ENCODE measurements at regions not wholly inside any gene's neighbourhood (a gene's known extent, or its start where the extent isn't known, plus 50 kb on each side); places are given as distances from the start of the nearest gene placed in this dataset.

- Histone ChIP-seq H3K27me3 (ENCODE audit: control insufficient read depth, insufficient read depth, low read length) (no peaks in the 10 kb centered on the region), H3K9ac (ENCODE audit: low read length) (no peak overlapping the region), H3K4me3 (ENCODE audit: low read depth, low read length) (no peak overlapping the region), H3K27ac (ENCODE audit: low read depth, low read length) (no peak overlapping the region), H3K4me1 (ENCODE audit: control insufficient read depth, insufficient read depth, low read length) (peaks cover 9% of the 10 kb centered on the region), H3K36me3 (ENCODE audit: control insufficient read depth, insufficient read depth, low read length) (no peaks in the 10 kb centered on the region), H3K9me3 (ENCODE audit: control insufficient read depth, insufficient read depth, low read depth, low read length) (no peaks in the 10 kb centered on the region)
These were observed 435.5 kb downstream of the HINT1 start for GRCh38 chr5:130729541-130729940.

DNA sequence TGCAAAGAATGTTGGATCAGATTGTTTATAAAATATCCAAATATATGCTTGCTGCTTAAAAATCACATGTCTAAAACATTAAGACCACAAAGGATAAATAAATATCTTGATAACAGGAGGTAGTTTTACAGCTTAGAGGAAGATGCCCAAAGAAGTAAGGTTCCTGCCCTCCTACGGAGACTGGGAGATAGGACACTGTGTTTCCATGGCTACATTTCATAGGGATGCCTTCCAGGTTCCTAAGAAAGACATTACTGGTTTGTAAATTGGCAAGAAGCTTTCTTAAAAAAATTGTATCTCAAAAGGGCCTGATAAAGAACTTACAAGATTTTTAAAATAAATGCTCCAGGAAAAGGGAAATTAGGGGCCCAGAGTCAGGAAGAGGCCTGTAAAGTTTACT is 437.2 kb downstream of the HINT1 start:
- peaks cover 9% of the 10 kb centered on the region for H3K4me1 ChIP-seq (ENCODE audit: control insufficient read depth, insufficient read depth, low read length)
- H3K36me3 ChIP-seq (ENCODE audit: control insufficient read depth, insufficient read depth, low read length), result no peaks in the 10 kb centered on the region
- no peaks in the 10 kb centered on the region for H3K27me3 ChIP-seq (ENCODE audit: control insufficient read depth, insufficient read depth, low read length)
- H3K9ac ChIP-seq (ENCODE audit: low read length), result no peak overlapping the region
- no peak overlapping the region for H3K27ac ChIP-seq (ENCODE audit: low read depth, low read length)
- H3K9me3 ChIP-seq (ENCODE audit: control insufficient read depth, insufficient read depth, low read depth, low read length), result no peaks in the 10 kb centered on the region
- H3K4me3 ChIP-seq (ENCODE audit: low read depth, low read length), result no peak overlapping the region

GRCh38 chr5:130724658-130725057 is 440.4 kb downstream of the HINT1 start:
- no peak overlapping the region for H3K4me3 ChIP-seq (ENCODE audit: low read depth, low read length)
- H3K9ac ChIP-seq (ENCODE audit: low read length), result no peak overlapping the region
- H3K4me1 ChIP-seq (ENCODE audit: control insufficient read depth, insufficient read depth, low read length), result no peaks in the 10 kb centered on the region
- H3K36me3 ChIP-seq (ENCODE audit: control insufficient read depth, insufficient read depth, low read length), result no peaks in the 10 kb centered on the region
- no peak overlapping the region for H3K27ac ChIP-seq (ENCODE audit: low read depth, low read length)
- H3K9me3 ChIP-seq (ENCODE audit: control insufficient read depth, insufficient read depth, low read depth, low read length), result no peaks in the 10 kb centered on the region
- H3K27me3 ChIP-seq (ENCODE audit: control insufficient read depth, insufficient read depth, low read length), result no peaks in the 10 kb centered on the region

- Histone ChIP-seq H3K27ac (ENCODE audit: low read depth, low read length) (no peak overlapping the region), H3K9ac (ENCODE audit: low read length) (no peak overlapping the region), H3K36me3 (ENCODE audit: control insufficient read depth, insufficient read depth, low read length) (no peaks in the 10 kb centered on the region), H3K9me3 (ENCODE audit: control insufficient read depth, insufficient read depth, low read depth, low read length) (no peaks in the 10 kb centered on the region), H3K4me3 (ENCODE audit: low read depth, low read length) (no peak overlapping the region), H3K4me1 (ENCODE audit: control insufficient read depth, insufficient read depth, low read length) (no peaks in the 10 kb centered on the region), H3K27me3 (ENCODE audit: control insufficient read depth, insufficient read depth, low read length) (no peaks in the 10 kb centered on the region)
These were observed 444.7 kb downstream of the HINT1 start for GRCh38 chr5:130720355-130720754.

DNA sequence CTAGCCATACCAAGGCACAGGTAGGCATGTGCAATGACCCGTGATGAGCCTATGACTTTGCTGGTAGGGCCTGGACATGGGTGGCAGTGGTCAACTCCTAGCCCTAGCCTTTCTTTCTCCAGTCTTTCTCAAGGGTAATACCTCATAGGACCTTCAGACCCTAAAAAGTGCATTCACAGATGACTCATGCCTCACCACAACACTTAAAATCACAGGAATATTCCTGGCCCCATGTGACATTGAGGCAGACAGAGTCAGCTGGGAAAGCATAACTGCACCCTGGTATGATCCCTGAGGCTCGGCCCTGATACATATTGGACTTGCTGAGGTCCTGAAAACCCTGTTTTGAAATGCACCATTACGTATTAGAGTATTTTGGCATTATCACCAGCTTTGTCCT is 449.5 kb downstream of the HINT1 start:
- Histone ChIP-seq H3K4me1 (ENCODE audit: control insufficient read depth, insufficient read depth, low read length) (0 out of 2 replicates have a peak, but pooled peaks cover 3% of the 10 kb centered on the region), H3K4me3 (ENCODE audit: low read depth, low read length) (no peak overlapping the region), H3K27ac (ENCODE audit: low read depth, low read length) (no peak overlapping the region), H3K9me3 (ENCODE audit: control insufficient read depth, insufficient read depth, low read depth, low read length) (no peaks in the 10 kb centered on the region), H3K27me3 (ENCODE audit: control insufficient read depth, insufficient read depth, low read length) (no peaks in the 10 kb centered on the region), H3K36me3 (ENCODE audit: control insufficient read depth, insufficient read depth, low read length) (no peaks in the 10 kb centered on the region), H3K9ac (ENCODE audit: low read length) (no peak overlapping the region)

DNA sequence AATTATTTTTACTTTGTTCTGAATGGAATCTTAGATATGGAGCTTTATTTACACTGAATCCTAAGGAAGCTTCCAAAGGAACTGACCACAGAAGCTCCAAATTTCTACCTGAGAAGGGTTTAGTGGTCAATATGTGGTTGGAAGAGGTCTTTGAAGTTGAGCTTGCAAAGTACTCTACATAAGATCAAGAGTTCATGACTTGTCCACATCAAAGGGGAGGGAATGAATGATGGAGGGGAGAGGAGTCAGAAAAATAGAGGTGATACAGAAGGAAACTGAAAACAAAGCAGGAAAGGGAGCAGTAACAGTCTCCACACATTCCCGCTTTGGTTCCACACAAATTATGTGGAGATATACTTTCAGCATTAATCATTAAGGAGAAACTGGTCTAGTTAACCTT is 450.9 kb downstream of the HINT1 start:
- Histone ChIP-seq H3K27ac (ENCODE audit: low read depth, low read length) (no peak overlapping the region), H3K4me1 (ENCODE audit: control insufficient read depth, insufficient read depth, low read length) (0 out of 2 replicates have a peak, but pooled peaks cover 4% of the 10 kb centered on the region), H3K36me3 (ENCODE audit: control insufficient read depth, insufficient read depth, low read length) (no peaks in the 10 kb centered on the region), H3K9me3 (ENCODE audit: control insufficient read depth, insufficient read depth, low read depth, low read length) (no peaks in the 10 kb centered on the region), H3K27me3 (ENCODE audit: control insufficient read depth, insufficient read depth, low read length) (no peaks in the 10 kb centered on the region), H3K4me3 (ENCODE audit: low read depth, low read length) (no peak overlapping the region), H3K9ac (ENCODE audit: low read length) (no peak overlapping the region)

DNA sequence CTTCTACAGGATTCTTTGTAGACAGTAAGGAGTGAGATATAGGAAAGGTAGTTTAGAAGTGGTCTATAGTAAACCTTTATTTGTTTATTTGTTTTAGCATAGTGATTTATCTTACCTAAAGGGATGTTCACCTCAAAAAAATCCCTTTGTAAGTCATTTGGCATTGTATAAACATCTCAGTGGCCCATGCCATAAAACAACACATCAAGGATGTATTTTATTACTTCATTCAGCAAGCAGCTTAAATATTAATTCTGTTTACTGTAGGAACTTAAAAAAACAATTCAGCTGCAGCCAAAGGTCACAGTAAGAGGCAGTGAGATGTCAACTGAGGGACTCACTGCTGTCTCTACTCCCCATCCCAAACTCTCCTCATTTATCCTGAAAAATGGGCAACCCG is 452.7 kb downstream of the HINT1 start:
- Histone ChIP-seq H3K27me3 (ENCODE audit: control insufficient read depth, insufficient read depth, low read length) (no peaks in the 10 kb centered on the region), H3K9ac (ENCODE audit: low read length) (no peak overlapping the region), H3K9me3 (ENCODE audit: control insufficient read depth, insufficient read depth, low read depth, low read length) (no peaks in the 10 kb centered on the region), H3K36me3 (ENCODE audit: control insufficient read depth, insufficient read depth, low read length) (no peaks in the 10 kb centered on the region), H3K27ac (ENCODE audit: low read depth, low read length) (no peak overlapping the region), H3K4me3 (ENCODE audit: low read depth, low read length) (no peak overlapping the region), H3K4me1 (ENCODE audit: control insufficient read depth, insufficient read depth, low read length) (0 out of 2 replicates have a peak, but pooled peaks cover 4% of the 10 kb centered on the region)

GRCh38 chr5:130710596-130710995 is 454.5 kb downstream of the HINT1 start:
- H3K9ac ChIP-seq (ENCODE audit: low read length), result no peak overlapping the region
- H3K4me1 ChIP-seq (ENCODE audit: control insufficient read depth, insufficient read depth, low read length), result 0 out of 2 replicates have a peak, but pooled peaks cover 6% of the 10 kb centered on the region
- no peaks in the 10 kb centered on the region for H3K27me3 ChIP-seq (ENCODE audit: control insufficient read depth, insufficient read depth, low read length)
- no peak overlapping the region for H3K4me3 ChIP-seq (ENCODE audit: low read depth, low read length)
- no peak overlapping the region for H3K27ac ChIP-seq (ENCODE audit: low read depth, low read length)
- H3K9me3 ChIP-seq (ENCODE audit: control insufficient read depth, insufficient read depth, low read depth, low read length), result no peaks in the 10 kb centered on the region
- no peaks in the 10 kb centered on the region for H3K36me3 ChIP-seq (ENCODE audit: control insufficient read depth, insufficient read depth, low read length)

DNA sequence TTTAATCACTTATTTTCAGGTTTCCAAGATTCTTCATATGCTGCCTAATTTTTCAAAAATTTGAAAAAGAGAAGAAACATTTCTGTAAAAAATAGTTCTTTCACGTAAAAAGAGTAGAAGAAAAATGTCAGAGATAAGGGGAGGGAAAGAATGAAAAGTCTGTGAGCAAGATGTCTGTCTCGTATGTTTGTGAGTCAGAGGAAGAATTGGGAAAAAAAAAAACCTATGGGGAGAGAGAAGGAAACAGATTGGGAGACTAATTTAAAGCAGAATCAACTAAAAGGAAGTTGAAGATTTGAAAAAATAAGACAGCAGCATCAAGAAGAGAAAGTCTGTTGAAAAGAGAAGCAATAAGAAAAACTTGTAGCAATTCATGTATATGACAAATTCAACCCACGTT is 456.3 kb downstream of the HINT1 start:
- Histone ChIP-seq H3K9ac (ENCODE audit: low read length) (no peak overlapping the region), H3K36me3 (ENCODE audit: control insufficient read depth, insufficient read depth, low read length) (no peaks in the 10 kb centered on the region), H3K27ac (ENCODE audit: low read depth, low read length) (no peak overlapping the region), H3K9me3 (ENCODE audit: control insufficient read depth, insufficient read depth, low read depth, low read length) (no peaks in the 10 kb centered on the region), H3K4me3 (ENCODE audit: low read depth, low read length) (no peak overlapping the region), H3K4me1 (ENCODE audit: control insufficient read depth, insufficient read depth, low read length) (0 out of 2 replicates have a peak, but pooled peaks cover 6% of the 10 kb centered on the region), H3K27me3 (ENCODE audit: control insufficient read depth, insufficient read depth, low read length) (no peaks in the 10 kb centered on the region)

DNA sequence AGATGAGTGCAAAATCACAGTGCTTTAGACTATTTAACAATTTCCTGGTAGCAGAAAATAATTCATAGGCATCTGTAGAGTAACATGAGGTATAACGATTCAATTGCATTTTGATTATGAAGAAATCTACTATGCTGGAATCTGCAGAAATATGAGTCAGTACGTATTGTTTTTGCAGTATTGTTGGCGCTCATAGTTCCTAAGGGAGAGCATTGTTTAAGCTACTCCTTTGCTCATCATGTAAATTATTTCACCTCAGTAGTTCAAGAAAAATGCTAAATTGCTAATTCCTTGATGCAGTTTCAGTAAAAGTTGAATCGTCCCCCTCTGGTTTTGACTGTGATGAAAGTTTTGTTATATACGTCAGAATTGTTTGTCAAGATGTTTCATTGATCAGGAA is 458.4 kb downstream of the HINT1 start:
- H3K27ac ChIP-seq (ENCODE audit: low read depth, low read length), result no peak overlapping the region

GRCh38 chr5:130705368-130705767 is 459.7 kb downstream of the HINT1 start:
- Histone ChIP-seq H3K4me1 (ENCODE audit: control insufficient read depth, insufficient read depth, low read length) (0 out of 2 replicates have a peak, but pooled peaks cover 2% of the 10 kb centered on the region), H3K36me3 (ENCODE audit: control insufficient read depth, insufficient read depth, low read length) (no peaks in the 10 kb centered on the region), H3K9ac (ENCODE audit: low read length) (no peak overlapping the region), H3K27me3 (ENCODE audit: control insufficient read depth, insufficient read depth, low read length) (no peaks in the 10 kb centered on the region), H3K27ac (ENCODE audit: low read depth, low read length) (no peak overlapping the region), H3K4me3 (ENCODE audit: low read depth, low read length) (no peak overlapping the region), H3K9me3 (ENCODE audit: control insufficient read depth, insufficient read depth, low read depth, low read length) (no peaks in the 10 kb centered on the region)

More for the DNA sequence above, 458.4 kb downstream of the HINT1 start:
- Histone ChIP-seq H3K9me3 (ENCODE audit: control insufficient read depth, insufficient read depth, low read depth, low read length) (no peaks in the 10 kb centered on the region), H3K9ac (ENCODE audit: low read length) (no peak overlapping the region), H3K27me3 (ENCODE audit: control insufficient read depth, insufficient read depth, low read length) (no peaks in the 10 kb centered on the region), H3K36me3 (ENCODE audit: control insufficient read depth, insufficient read depth, low read length) (no peaks in the 10 kb centered on the region), H3K4me1 (ENCODE audit: control insufficient read depth, insufficient read depth, low read length) (0 out of 2 replicates have a peak, but pooled peaks cover 6% of the 10 kb centered on the region), H3K4me3 (ENCODE audit: low read depth, low read length) (no peak overlapping the region)

- Histone ChIP-seq H3K9ac (ENCODE audit: low read length) (no peak overlapping the region), H3K27ac (ENCODE audit: low read depth, low read length) (no peak overlapping the region), H3K9me3 (ENCODE audit: control insufficient read depth, insufficient read depth, low read depth, low read length) (no peaks in the 10 kb centered on the region), H3K36me3 (ENCODE audit: control insufficient read depth, insufficient read depth, low read length) (no peaks in the 10 kb centered on the region), H3K4me3 (ENCODE audit: low read depth, low read length) (no peak overlapping the region), H3K4me1 (ENCODE audit: control insufficient read depth, insufficient read depth, low read length) (no peaks in the 10 kb centered on the region), H3K27me3 (ENCODE audit: control insufficient read depth, insufficient read depth, low read length) (no peaks in the 10 kb centered on the region)
These were observed 471.5 kb downstream of the HINT1 start for GRCh38 chr5:130693509-130693908.

Data from HUES6 (cell line).